Muscle of arm (tissue), 1 donor: ENCODE measurements at regions not wholly inside any gene's neighbourhood (a gene's known extent, or its start where the extent isn't known, plus 50 kb on each side); places are given as distances from the start of the nearest gene placed in this dataset.
"Not testable (repeated sequence)": the region's sequence is repeated elsewhere in the genome, so short reads cannot be mapped to it uniquely, and the experiment has no call there.

Experiments
- DNase-seq: peaks from one replicate; pipeline ENCODE4 v3.0.0-alpha.2; 2013

GRCh38 chr4:114287079-114287696, 307.7 kb upstream of the ARSJ start:
- no peak for DNase-seq

GRCh38 chr4:114296126-114296525, 302.5 kb upstream of the UGT8 start:
- no peak for DNase-seq

DNA sequence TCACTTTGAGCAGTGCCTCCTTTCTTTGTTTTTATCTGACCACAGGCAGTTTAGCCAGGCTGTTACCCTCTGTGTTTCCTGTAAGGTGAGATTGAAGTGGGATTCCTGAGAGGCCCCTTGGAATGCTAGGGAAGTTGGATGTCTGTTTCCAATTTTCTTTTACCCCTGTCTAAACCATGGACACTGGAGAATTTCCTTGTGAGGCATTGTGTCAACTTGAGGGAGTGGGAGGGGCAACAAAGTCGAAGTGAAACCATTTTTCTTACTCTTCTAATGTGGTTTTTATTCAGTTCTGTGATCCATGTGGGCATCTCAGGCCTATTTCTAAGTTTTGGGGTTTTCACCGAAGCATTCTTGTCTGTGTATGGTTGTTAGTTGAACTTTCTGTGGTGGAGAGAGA, 296.1 kb upstream of the UGT8 start:
- DNase-seq = no peak

- DNase-seq = no peak
These were observed 294.6 kb upstream of the UGT8 start for GRCh38 chr4:114304046-114304445.

DNA sequence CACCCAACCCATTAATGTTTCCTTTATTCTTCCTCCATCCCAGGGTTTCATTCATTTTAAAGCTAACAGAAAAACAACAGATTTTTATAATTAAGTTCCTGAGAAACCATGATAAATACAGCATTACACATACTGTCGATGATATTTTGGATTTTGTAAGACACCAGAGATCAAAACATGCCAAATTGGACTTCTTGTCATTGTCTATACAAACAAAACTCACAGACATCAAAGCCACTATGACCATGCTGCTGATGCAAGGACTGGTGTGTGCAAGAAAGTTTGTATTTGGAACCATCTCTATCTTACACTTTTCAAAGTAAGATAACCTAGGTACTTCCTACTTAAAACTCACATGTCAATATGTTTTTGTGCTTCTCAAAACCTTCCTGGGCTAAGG, 294.0 kb upstream of the UGT8 start:
- no peak for DNase-seq

DNA sequence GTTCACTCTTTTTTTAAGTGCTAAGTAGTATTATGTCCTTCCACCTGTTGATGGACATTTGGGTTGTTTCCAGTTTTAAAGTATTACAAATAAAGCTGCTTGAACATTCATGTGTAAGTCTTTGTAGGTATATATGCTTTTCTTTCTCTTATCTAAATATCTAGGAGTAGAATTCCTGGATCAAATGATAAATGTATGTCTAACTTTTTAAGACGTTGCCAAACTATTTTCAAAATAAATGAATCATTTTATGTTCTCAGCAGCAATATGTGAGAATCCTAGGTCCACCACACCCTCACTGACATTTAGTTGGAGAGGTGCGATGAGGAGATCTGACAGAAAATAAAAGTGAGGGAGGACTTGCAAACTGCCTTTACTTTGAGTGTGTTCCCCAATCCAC, 291.7 kb upstream of the UGT8 start:
- no peak for DNase-seq

DNA sequence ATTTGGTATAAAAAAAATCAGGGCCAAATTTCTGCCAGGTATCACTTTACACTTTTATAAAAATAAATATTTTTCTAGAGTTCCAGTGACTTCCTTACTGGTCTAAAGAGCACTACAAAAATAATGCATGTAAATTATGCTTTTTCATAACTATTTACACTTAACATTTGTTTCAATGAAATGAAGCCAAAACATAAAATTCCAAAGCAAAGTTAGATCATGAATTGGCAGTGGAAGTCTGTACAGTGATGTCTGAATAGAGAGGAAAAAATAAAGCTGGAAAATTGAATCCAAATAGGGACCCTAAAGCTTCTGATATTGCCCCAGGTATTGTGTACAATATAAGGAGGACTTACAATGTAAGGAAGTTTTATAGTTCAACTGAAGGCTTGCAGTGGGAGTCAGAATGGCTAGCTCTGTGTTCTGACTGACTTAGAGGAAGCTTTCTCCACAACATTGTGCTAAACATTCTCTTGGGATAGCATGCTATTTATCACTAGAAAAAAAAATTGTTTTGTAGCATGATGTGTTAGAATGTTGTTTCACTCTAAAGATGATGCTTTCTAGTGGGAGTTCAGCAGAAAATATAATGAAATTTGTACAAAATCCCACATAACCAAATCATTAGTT, 288.2 kb upstream of the UGT8 start:
- DNase-seq = peak; percentile 43

GRCh38 chr4:114311787-114312186, 286.8 kb upstream of the UGT8 start:
- DNase-seq = no peak

- no peak for DNase-seq
These were observed 286.3 kb upstream of the UGT8 start for GRCh38 chr4:114312338-114312737.

DNA sequence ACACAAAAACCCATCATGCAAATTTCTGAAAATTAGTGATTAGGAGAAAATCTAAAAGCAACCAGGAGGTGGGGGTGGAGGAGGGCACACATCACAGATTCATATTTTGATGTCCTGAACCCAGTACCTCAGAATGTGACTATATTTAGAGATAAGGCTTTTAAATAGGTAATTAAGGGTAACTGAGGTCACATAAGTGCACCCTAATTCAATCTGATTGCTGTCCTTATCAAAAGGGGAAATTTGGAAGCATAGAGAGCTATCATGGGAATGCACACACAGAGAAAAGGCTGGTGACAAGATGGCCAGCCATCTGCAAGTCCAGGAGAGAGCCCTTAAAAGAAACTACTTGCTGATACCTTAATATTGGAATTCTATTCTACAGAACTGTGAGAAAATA, 281.8 kb upstream of the UGT8 start:
- no peak for DNase-seq

GRCh38 chr4:114317564-114317963, 281.0 kb upstream of the UGT8 start:
- DNase-seq = no peak

- no peak for DNase-seq
These were observed 280.3 kb upstream of the UGT8 start for GRCh38 chr4:114318309-114318708.

- DNase-seq = no peak
These were observed 278.5 kb upstream of the UGT8 start for GRCh38 chr4:114320126-114320525.

GRCh38 chr4:114321366-114321765, 277.2 kb upstream of the UGT8 start:
- DNase-seq = no peak

DNA sequence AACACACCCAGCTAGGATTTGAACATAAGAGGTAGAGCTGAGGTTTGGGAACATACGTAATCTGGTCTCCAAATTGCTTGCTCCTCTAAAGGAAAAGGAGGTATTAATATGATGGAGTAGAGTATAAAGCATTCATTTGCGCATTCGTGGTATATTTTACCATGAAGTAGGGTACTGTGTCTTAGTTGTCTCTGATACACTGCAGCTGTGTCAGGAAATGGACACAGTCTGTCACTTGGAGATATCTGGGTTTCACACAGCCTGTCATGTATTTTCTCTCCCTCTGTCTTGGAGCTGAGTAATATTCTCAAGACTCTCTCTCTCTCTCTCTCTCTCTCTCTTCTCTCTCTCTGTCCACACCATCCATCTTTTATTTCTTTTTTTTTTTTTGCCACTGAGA, 274.8 kb upstream of the UGT8 start:
- no peak for DNase-seq

DNA sequence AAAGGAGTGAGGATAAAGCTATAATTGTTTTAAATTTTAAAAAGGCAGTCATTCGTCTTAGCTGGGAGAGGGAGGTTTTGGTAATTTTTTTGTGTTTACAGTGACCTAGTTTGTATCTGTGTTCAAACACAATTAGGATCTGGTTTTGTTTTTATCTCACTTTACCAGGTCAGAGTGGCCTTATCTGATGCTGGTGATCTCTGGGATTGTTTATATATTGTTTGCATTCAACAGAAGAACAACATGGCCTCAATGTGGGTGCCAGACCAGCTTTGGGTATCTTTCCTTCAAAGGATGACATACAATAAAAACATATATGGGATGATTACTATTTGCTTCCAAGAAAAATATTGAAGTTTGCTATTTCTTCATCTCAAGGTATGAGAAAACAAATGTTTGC, 272.2 kb upstream of the UGT8 start:
- no peak for DNase-seq

- no peak for DNase-seq
These were observed 266.5 kb upstream of the UGT8 start for GRCh38 chr4:114332119-114332518.

- DNase-seq = not testable (repeated sequence)
These were observed 264.2 kb upstream of the UGT8 start for GRCh38 chr4:114334363-114334762.

GRCh38 chr4:114334884-114335330, 263.7 kb upstream of the UGT8 start:
- no peak for DNase-seq

- no peak for DNase-seq
These were observed 263.3 kb upstream of the UGT8 start for GRCh38 chr4:114335339-114335738.

- no peak for DNase-seq
These were observed 255.6 kb upstream of the UGT8 start for GRCh38 chr4:114343015-114343414.

- DNase-seq = no peak
These were observed 248.9 kb upstream of the UGT8 start for GRCh38 chr4:114349543-114350175.

GRCh38 chr4:114358901-114359300, 239.7 kb upstream of the UGT8 start:
- DNase-seq = no peak

DNA sequence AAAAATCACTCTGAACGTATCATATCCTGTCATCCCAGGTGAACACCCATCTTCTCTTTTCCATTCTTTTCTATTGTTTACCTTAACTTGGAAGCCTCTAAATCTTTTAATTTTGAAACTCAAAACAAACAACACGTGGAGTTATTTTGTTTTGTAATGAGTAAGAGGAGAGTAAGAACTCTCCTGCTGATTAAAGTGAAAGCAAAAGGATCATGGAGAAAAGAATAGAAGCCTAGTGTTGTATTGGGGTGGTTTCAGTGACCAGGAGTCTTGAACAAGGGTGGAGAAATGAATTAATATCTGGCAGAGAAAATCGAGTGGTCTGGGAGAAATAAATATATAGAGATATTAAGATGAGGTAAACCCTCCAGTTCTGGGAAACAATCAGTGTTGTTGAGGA, 237.4 kb upstream of the UGT8 start:
- no peak for DNase-seq
